Activated naive CD8-positive, alpha-beta T cell treated with anti-CD3 and anti-CD28 coated beads, Interleukin-2, amount 10 ng/mL, durations not matched to agents 7 days and 5 days (primary cell): ENCODE measurements at regions not wholly inside any gene's neighbourhood (a gene's known extent, or its start where the extent isn't known, plus 50 kb on each side); places are given as distances from the start of the nearest gene placed in this dataset.
"Not testable (repeated sequence)": the region's sequence is repeated elsewhere in the genome, so short reads cannot be mapped to it uniquely, and the experiment has no call there.

Experiments used
- ATAC-seq: fragments of 150-1000 bp; cut with Tn5 transposase; one replicate; pipeline ENCODE4 v1.10.0; 2021; ENCODE audit warnings: low read depth, moderate library complexity
- POLR2A ChIA-PET: fragments of 350-600 bp; sonication (Branson Sonifier 250); formaldehyde crosslinking; loops from one replicate; lab custom pipeline; 2021; ENCODE audit warnings: antibody characterized with exemption; lab: Charles Lee
- DNase-seq: peaks from one replicate; pipeline ENCODE4 v3.0.0; 2021
- H3K27ac Mint-ChIP-seq: one replicate; pipeline ENCODE4 v1.8.0; 2022; ENCODE audit warnings: mild to moderate bottlenecking, mixed read lengths
- H3K27me3 Mint-ChIP-seq: one replicate; pipeline ENCODE4 v1.8.0; 2022; ENCODE audit warnings: mild to moderate bottlenecking, moderate library complexity, mixed read lengths
- H3K36me3 Mint-ChIP-seq: one replicate; pipeline ENCODE4 v1.8.0; 2021; ENCODE audit warnings: mild to moderate bottlenecking, mixed read lengths
- H3K4me1 Mint-ChIP-seq: one replicate; pipeline ENCODE4 v1.8.0; 2021; ENCODE audit warnings: mixed read lengths
- H3K4me3 Mint-ChIP-seq: one replicate; pipeline ENCODE4 v1.8.0; 2022; ENCODE audit warnings: mild to moderate bottlenecking, moderate library complexity, mixed read lengths
- H3K9me3 Mint-ChIP-seq: one replicate; pipeline ENCODE4 v1.8.0; 2021; ENCODE audit warnings: mixed read lengths

- no peak overlapping the region for H3K27ac Mint-ChIP-seq
- POLR2A ChIA-PET: no interaction called here
- H3K4me3 Mint-ChIP-seq: no peak overlapping the region
- no peaks in the 10 kb centered on the region for H3K27me3 Mint-ChIP-seq
- H3K36me3 Mint-ChIP-seq: no peaks in the 10 kb centered on the region
- H3K4me1 Mint-ChIP-seq: no peaks in the 10 kb centered on the region
- no peaks in the 10 kb centered on the region for H3K9me3 Mint-ChIP-seq
- no peak for ATAC-seq
- DNase-seq: no peak
Observed at GRCh38 chr3:144816323-144816722, 844.7 kb downstream of the DIPK2A start.

- POLR2A ChIA-PET: no interaction called here
- Mint-ChIP-seq H3K36me3 (no peaks in the 10 kb centered on the region), H3K27me3 (no peaks in the 10 kb centered on the region), H3K4me1 (no peaks in the 10 kb centered on the region), H3K9me3 (no peaks in the 10 kb centered on the region), H3K27ac (no peak overlapping the region), H3K4me3 (no peak overlapping the region)
- ATAC-seq: no peak
- DNase-seq: no peak
Observed at GRCh38 chr3:144818973-144819372, 847.4 kb downstream of the DIPK2A start.

- ATAC-seq, POLR2A ChIA-PET, H3K4me3 Mint-ChIP-seq, DNase-seq, H3K27ac Mint-ChIP-seq, H3K27me3 Mint-ChIP-seq, H3K9me3 Mint-ChIP-seq, H3K36me3 Mint-ChIP-seq, H3K4me1 Mint-ChIP-seq: not testable (repeated sequence)
Observed at GRCh38 chr3:144820232-144820631, 848.6 kb downstream of the DIPK2A start.

GRCh38 chr3:144820726-144821125, 849.1 kb downstream of the DIPK2A start:
- Mint-ChIP-seq H3K27ac (no peak overlapping the region), H3K36me3 (no peaks in the 10 kb centered on the region), H3K27me3 (no peaks in the 10 kb centered on the region), H3K4me3 (no peak overlapping the region), H3K4me1 (no peaks in the 10 kb centered on the region), H3K9me3 (no peaks in the 10 kb centered on the region)
- ATAC-seq (no peak), DNase-seq (no peak)
- POLR2A ChIA-PET: no interaction called here

GRCh38 chr3:144821583-144821982, 850.0 kb downstream of the DIPK2A start:
- DNase-seq (no peak), ATAC-seq (no peak)
- Mint-ChIP-seq H3K27ac (no peak overlapping the region), H3K9me3 (no peaks in the 10 kb centered on the region), H3K4me1 (no peaks in the 10 kb centered on the region), H3K36me3 (no peaks in the 10 kb centered on the region), H3K4me3 (no peak overlapping the region), H3K27me3 (no peaks in the 10 kb centered on the region)
- POLR2A ChIA-PET: no interaction called here

GRCh38 chr3:144822671-144823070, 851.0 kb downstream of the DIPK2A start:
- H3K27me3 Mint-ChIP-seq: no peaks in the 10 kb centered on the region
- H3K4me3 Mint-ChIP-seq: no peak overlapping the region
- no peaks in the 10 kb centered on the region for H3K36me3 Mint-ChIP-seq
- H3K9me3 Mint-ChIP-seq: no peaks in the 10 kb centered on the region
- H3K4me1 Mint-ChIP-seq: no peaks in the 10 kb centered on the region
- DNase-seq (no peak), ATAC-seq (no peak)
- POLR2A ChIA-PET: no interaction called here
- no peak overlapping the region for H3K27ac Mint-ChIP-seq

- DNase-seq (no peak), ATAC-seq (no peak)
- Mint-ChIP-seq H3K27me3 (no peaks in the 10 kb centered on the region), H3K9me3 (peaks cover 6% of the 10 kb centered on the region), H3K27ac (no peak overlapping the region), H3K36me3 (no peaks in the 10 kb centered on the region), H3K4me1 (no peaks in the 10 kb centered on the region), H3K4me3 (no peak overlapping the region)
- POLR2A ChIA-PET: no interaction called here
Observed at GRCh38 chr3:144831955-144832716, 860.5 kb downstream of the DIPK2A start.

GRCh38 chr3:144839991-144840390, 868.4 kb downstream of the DIPK2A start:
- no peak overlapping the region for H3K4me3 Mint-ChIP-seq
- ATAC-seq: no peak
- no peaks in the 10 kb centered on the region for H3K36me3 Mint-ChIP-seq
- H3K9me3 Mint-ChIP-seq: peaks cover 9% of the 10 kb centered on the region
- DNase-seq: no peak
- H3K27me3 Mint-ChIP-seq: no peaks in the 10 kb centered on the region
- H3K4me1 Mint-ChIP-seq: no peaks in the 10 kb centered on the region
- POLR2A ChIA-PET: no interaction called here
- H3K27ac Mint-ChIP-seq: no peak overlapping the region

GRCh38 chr3:144840866-144841265, 869.2 kb downstream of the DIPK2A start:
- H3K27ac Mint-ChIP-seq: no peak overlapping the region
- H3K4me3 Mint-ChIP-seq: no peak overlapping the region
- H3K27me3 Mint-ChIP-seq: no peaks in the 10 kb centered on the region
- POLR2A ChIA-PET: no interaction called here
- H3K36me3 Mint-ChIP-seq: no peaks in the 10 kb centered on the region
- no peaks in the 10 kb centered on the region for H3K4me1 Mint-ChIP-seq
- peaks cover 5% of the 10 kb centered on the region for H3K9me3 Mint-ChIP-seq
- DNase-seq: no peak
- no peak for ATAC-seq

- Mint-ChIP-seq H3K4me1 (no peaks in the 10 kb centered on the region), H3K9me3 (peaks cover 5% of the 10 kb centered on the region), H3K4me3 (no peak overlapping the region), H3K27me3 (no peaks in the 10 kb centered on the region), H3K27ac (no peak overlapping the region), H3K36me3 (no peaks in the 10 kb centered on the region)
- ATAC-seq: no peak
- POLR2A ChIA-PET: no interaction called here
- no peak for DNase-seq
Observed at GRCh38 chr3:144843099-144843498, 871.5 kb downstream of the DIPK2A start.

GRCh38 chr3:144852999-144853398, 881.4 kb downstream of the DIPK2A start:
- Mint-ChIP-seq H3K36me3 (no peaks in the 10 kb centered on the region), H3K27me3 (no peaks in the 10 kb centered on the region), H3K4me3 (no peak overlapping the region), H3K4me1 (no peaks in the 10 kb centered on the region), H3K9me3 (no peaks in the 10 kb centered on the region), H3K27ac (no peak overlapping the region)
- POLR2A ChIA-PET: no interaction called here
- DNase-seq (no peak), ATAC-seq (no peak)

GRCh38 chr3:144854020-144854419, 882.4 kb downstream of the DIPK2A start:
- DNase-seq, H3K9me3 Mint-ChIP-seq, H3K4me1 Mint-ChIP-seq, H3K27ac Mint-ChIP-seq, H3K4me3 Mint-ChIP-seq, H3K27me3 Mint-ChIP-seq, H3K36me3 Mint-ChIP-seq, POLR2A ChIA-PET, ATAC-seq: not testable (repeated sequence)

GRCh38 chr3:144859161-144859560, 887.5 kb downstream of the DIPK2A start:
- Mint-ChIP-seq H3K4me1 (no peaks in the 10 kb centered on the region), H3K36me3 (no peaks in the 10 kb centered on the region), H3K27ac (no peak overlapping the region), H3K9me3 (no peaks in the 10 kb centered on the region), H3K27me3 (no peaks in the 10 kb centered on the region), H3K4me3 (no peak overlapping the region)
- no peak for DNase-seq
- no peak for ATAC-seq
- POLR2A ChIA-PET: no interaction called here

GRCh38 chr3:144864646-144865045, 893.0 kb downstream of the DIPK2A start:
- H3K27me3 Mint-ChIP-seq: no peaks in the 10 kb centered on the region
- no peak overlapping the region for H3K27ac Mint-ChIP-seq
- POLR2A ChIA-PET: no interaction called here
- ATAC-seq (no peak), DNase-seq (no peak)
- H3K9me3 Mint-ChIP-seq: no peaks in the 10 kb centered on the region
- no peak overlapping the region for H3K4me3 Mint-ChIP-seq
- no peaks in the 10 kb centered on the region for H3K36me3 Mint-ChIP-seq
- H3K4me1 Mint-ChIP-seq: no peaks in the 10 kb centered on the region
